GM21528 (cell line): ENCODE measurements at regions not wholly inside any gene's neighbourhood (a gene's known extent, or its start where the extent isn't known, plus 50 kb on each side); places are given as distances from the start of the nearest gene placed in this dataset.

Source experiments
- ATAC-seq: cut with Tn5 transposase; IDR thresholded peaks from one replicate; pipeline ENCODE4 v1.9.1; 2021; ENCODE audit warnings: mild to moderate bottlenecking, moderate library complexity; ENCODE audit not compliant: unreplicated experiment, low FRiP score

DNA sequence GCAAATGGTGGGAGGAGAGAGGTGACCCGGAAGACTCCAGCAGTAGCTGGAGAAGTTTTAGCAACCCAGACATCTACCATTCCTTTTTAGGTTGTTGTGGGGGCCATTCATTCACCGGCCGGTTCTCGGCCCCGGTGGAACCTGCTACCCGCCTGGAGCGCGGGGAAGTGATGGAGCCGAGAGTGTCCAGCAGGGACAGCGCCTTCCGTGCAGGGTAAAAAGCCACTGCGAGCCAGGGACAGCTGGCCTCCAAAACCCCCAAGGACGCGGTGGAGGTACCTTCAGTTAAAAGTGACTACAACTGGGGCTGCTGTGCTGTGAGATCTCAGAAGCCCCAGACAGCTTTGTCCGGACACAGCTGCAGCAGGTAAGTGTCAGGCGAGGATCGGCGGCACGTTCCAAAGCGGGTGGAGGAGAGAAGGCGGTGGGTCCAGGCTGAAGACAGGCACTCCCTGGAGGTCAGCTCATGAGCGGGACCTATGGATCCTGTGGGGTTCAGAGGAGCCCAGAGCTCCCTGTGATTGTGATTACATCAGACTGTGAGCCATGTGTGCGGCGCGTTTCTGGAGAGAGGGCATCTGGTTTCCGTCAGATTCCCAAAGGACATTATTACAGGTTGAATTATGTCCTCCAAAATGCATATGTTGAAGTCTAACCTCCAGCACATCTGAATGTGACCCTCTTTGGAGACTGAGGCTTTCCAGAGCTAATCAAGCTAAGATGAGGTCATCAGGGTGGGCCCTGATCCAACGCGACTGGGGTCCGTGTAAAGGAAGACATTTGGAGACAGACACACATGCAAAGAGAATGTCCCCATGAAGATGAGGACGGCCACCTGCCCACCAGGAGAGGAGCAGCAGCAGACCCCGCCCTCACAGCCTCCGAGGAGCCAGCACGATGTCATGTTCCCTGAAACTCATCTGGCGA is 276.3 kb downstream of the EIPR1 start:
- ATAC-seq = no peak

DNA sequence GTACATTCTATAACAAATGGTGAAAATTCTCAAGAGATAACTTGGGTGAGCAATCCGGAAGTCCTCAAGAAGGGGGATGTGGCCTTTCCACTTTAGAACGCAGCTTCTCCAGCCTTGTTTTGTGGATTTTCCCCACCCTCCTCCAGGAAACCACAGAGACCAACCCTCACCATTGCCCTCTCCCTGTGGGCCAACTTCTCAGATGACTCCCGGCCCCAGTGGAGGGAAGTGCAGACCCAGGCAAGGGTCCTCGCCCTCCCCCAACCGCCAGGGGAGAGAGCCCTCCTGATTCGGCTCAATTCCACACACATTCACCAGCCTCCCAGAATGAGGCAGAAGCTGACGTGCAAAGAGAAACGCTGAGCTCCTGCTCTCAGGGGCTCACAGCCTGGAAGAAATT is 277.2 kb downstream of the EIPR1 start:
- ATAC-seq = no peak

- ATAC-seq = no peak
These were observed 277.8 kb downstream of the EIPR1 start for GRCh38 chr2:3099860-3100234.

DNA sequence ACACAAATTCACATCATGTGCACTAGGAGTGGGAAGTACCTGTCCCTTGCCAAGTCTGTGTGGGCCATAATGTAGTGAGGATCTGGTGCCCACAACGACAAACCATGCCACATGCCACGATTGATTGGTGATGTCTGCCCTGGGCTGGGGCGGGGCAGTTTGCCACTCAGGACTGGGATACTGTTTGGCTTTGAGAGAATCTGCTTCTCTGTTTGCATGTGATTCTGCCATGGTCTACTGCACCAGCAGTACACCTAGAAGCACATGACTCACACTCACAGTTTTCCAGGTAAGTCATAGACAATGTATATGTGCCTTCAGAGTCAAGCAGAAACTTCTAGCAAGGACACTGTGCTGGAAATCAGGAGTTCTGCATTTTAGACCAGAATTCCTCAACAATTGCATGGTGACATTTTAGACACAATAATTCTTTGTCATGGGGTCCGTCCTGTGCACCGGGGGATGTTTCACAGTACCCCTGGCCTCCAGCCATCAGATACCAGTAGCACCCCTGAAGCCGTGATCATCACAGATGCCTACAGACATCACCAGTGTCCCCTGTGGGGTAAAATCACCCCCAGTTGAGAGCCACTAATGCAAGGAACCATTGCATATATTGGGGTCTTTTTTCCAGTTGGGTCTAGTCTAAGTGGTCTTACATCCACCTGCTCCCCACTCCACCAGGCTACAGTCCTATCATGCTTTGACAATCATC is 278.3 kb downstream of the EIPR1 start:
- no peak for ATAC-seq

DNA sequence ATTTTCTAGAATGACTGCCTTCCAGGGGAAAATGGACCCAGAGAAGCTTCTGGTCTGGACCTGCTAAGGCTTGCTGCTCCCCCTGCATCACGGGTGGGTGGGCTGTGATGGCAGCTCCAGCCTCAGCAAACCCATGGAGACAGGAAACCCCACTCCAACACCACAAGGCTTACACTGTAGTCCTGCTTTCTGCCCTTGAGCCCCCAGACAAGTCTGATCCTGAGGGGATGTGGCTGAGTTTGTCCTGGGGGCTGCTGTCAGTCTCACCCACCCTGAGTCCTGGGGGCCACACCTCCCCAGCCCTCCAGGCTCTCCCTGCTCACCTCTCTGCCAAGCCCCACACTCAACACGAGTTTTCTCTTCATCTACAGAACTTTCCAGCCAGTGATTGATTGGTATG is 279.4 kb downstream of the EIPR1 start:
- no peak for ATAC-seq

GRCh38 chr2:3097804-3098203 is 279.8 kb downstream of the EIPR1 start:
- ATAC-seq = no peak

DNA sequence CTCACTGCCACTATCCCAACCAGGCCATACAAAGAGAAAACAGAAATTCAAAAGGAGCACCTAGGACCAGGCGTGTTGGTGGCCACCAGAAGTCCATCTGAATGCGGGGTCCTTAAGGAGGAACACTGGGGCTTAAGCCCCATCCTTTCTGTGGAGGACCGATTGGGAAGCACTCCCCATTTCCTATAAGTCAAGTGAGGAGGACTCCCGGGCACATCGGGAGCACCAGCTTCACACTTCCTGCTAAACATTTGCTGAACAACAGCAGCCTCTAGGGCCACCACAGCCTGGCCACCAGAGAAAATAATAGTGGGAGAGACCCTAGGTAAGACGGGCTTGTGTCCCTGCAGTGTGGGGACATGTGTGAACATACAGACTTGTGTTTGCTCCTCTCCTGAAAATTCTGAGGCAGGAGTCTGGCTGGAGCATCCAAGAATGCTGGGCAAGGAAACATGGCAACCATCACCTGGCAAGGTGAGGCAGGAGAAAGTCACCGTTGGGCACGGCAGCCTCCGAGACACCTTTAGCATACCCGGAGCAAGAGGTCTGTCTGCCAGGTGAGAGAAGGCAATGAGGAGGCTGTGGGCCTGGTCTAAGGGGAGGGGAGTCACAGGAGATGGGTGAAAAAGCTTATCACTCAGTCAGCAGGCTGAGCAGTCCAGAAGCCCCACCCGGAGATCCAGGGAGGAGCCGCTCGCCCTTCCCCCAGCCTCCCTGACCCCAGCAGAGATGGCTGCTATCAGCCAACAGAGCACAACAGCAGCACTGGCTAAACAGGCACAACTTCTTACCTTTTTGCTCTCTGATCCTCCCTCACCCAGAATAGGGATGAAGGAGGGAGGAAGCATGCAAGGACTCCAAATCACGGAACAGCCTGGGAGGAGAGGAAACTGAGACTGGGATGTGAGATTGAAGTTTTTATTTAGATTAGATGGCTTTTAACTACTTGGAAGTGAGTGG is 282.3 kb downstream of the EIPR1 start:
- no peak for ATAC-seq

DNA sequence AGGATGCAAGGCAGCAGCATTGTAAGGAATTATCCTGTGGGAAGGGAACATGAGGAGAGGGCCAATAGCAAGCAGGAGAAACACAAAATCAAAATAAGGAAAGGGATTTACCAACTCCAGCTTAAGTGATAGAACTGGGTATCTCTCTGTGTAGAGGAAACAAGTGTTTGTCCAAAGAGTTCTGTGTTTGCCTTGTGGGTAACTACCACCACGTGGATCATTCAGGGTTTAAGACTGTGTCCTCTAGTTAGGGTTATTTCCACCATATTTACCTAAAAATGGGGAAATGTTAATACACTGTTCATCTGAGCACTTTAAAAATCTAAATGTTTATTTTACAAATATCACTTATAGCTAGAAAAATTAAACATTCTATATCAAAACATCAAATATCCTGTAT is 283.3 kb downstream of the EIPR1 start:
- no peak for ATAC-seq

- ATAC-seq = no peak
These were observed 285.9 kb downstream of the EIPR1 start for GRCh38 chr2:3091696-3092095.

DNA sequence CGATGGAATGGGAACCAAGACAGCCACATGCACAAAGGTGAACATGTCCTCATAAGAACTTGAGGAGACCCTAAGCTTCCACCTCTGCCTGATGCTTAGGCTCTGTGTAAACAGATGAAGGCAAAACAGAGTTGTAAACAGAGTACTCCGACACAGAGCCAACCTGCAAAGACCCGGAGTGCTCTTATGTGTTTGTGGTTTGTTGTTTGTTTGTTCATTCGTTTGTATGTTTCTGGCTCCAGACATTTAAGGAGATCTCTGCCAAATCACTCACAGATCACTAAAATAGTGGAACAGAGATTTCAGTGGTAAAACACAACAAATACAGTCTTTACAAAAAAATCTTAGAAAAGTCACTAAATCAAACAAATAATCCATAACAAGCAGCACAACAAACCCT is 294.9 kb downstream of the EIPR1 start:
- no peak for ATAC-seq

- no peak for ATAC-seq
These were observed 297.4 kb downstream of the EIPR1 start for GRCh38 chr2:3079959-3080948.

DNA sequence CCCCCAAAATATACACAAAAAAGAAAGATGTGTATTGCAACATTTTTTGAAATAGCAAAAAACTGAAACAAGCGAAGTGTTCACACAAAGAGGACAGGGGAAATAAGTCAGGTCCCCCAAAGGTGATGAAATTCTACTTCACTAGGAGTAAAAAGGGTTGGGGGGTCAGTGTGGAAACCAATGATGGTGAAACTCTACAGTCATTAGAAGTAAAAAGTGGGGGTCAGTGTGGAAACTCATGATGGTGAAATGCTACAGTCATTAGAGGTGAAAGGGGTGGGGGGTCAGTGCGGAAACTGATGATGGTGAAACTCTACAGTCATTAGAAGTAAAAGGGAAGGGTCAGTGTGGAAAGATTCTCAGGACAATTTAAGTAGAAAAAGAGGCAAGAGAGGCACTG is 298.2 kb downstream of the EIPR1 start:
- ATAC-seq = no peak

- ATAC-seq = no peak
These were observed 298.9 kb downstream of the EIPR1 start for GRCh38 chr2:3078684-3079083.

- no peak for ATAC-seq
These were observed 300.6 kb downstream of the EIPR1 start for GRCh38 chr2:3076848-3077642.

- no peak for ATAC-seq
These were observed 301.7 kb downstream of the EIPR1 start for GRCh38 chr2:3075991-3076340.

DNA sequence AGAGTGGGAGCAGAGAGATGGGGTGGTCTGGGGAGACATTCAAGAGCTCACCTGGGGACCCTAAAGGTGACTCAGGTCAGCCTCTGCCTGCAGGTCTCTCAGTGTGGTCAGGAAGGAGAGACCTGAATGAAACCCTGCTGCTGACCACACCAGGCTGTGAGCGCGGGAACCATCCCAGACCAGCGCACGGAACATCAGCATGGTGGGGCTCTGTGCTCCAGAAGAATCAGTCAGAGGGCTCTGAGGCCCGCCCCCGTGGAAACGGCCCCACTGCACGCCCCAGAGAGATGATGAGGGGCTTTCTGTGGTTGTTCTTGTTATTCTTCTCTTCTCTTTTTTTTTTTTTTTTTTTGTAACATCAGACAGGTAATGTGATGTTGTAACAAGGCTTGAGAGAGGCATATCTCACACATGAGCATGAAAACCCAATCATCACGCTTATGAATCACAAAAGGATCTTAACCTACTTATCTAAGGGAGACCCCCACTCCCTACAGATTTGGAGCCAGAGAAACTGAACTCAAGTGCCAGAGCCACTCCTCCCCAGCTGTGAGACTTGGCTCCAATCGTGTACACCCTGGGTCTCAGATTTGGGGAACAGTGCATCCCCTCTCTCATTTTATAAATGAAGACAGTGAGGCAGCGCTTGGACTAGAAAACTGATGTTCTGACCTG is 302.2 kb downstream of the EIPR1 start:
- ATAC-seq = no peak

- ATAC-seq = no peak
These were observed 303.9 kb downstream of the EIPR1 start for GRCh38 chr2:3073704-3074103.

GRCh38 chr2:3073041-3073595 is 304.5 kb downstream of the EIPR1 start:
- no peak for ATAC-seq
